ENCODE measurements at regions not wholly inside any gene's neighbourhood (a gene's known extent, or its start where the extent isn't known, plus 50 kb on each side); places are given as distances from the start of the nearest gene placed in this dataset.

GRCh38 chr7:115462301-115463015, 540.6 kb downstream of the MDFIC start:
- TF ChIP-seq, protein P1, sequence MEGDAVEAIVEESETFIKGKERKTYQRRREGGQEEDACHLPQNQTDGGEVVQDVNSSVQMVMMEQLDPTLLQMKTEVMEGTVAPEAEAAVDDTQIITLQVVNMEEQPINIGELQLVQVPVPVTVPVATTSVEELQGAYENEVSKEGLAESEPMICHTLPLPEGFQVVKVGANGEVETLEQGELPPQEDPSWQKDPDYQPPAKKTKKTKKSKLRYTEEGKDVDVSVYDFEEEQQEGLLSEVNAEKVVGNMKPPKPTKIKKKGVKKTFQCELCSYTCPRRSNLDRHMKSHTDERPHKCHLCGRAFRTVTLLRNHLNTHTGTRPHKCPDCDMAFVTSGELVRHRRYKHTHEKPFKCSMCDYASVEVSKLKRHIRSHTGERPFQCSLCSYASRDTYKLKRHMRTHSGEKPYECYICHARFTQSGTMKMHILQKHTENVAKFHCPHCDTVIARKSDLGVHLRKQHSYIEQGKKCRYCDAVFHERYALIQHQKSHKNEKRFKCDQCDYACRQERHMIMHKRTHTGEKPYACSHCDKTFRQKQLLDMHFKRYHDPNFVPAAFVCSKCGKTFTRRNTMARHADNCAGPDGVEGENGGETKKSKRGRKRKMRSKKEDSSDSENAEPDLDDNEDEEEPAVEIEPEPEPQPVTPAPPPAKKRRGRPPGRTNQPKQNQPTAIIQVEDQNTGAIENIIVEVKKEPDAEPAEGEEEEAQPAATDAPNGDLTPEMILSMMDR (IDR thresholded peaks at IDR 0.05; ENCODE audit: insufficient read depth, low read length) = no peak
- TF ChIP-seq POLR2AphosphoS5 (IDR thresholded peaks at IDR 0.05; ENCODE audit: low read depth) (no peak), GABPA (IDR thresholded peaks at IDR 0.05; ENCODE audit: low read depth) (no peak), SPI1 (IDR thresholded peaks at IDR 0.05; ENCODE audit: borderline replicate concordance, low read depth) (no peak)

Data from HL-60 (cell line).